ENCODE measurements at regions not wholly inside any gene's neighbourhood (a gene's known extent, or its start where the extent isn't known, plus 50 kb on each side); places are given as distances from the start of the nearest gene placed in this dataset.

DNA sequence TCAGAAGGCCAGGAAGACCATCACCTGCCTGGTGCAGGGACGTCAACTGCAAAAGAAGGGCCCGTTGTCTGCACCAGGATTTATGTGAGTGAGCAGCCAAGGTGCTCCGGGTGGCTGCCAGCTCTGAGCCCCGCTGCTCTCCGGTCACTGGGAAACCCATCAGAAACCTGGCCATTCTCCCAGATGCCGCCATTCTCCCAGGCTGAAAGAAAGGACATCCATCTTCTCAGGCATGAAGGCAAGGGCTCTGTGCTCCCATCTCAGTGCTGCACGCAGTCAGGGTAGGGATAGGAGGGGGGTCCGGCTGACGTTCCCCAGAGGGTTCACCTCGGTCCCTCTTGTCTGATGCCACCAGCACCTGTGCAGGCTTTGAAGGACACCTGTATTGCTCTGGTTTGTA is 158.4 kb downstream of the ERCC6L2 start:
- Histone ChIP-seq H3K9me3 (no peaks in the 10 kb centered on the region), H3K4me1 (peaks cover 0 to 19% (median 6%) of the 10 kb centered on the region in 4 donors), H3K36me3 (no peaks in the 10 kb centered on the region), H3K27ac (no peak overlapping the region), H3K4me3 (no peak overlapping the region), H3K27me3 (no peaks in the 10 kb centered on the region)
- intact Hi-C loops (cut with DNase I), result no loop called here
- no peak for ATAC-seq
- DNase-seq, result no peak
- WGBS (ENCODE audit: insufficient coverage, low coverage, low lambda C conversion rate, missing lambda C conversion rate), result 86% methylated on average over 2 of the region's 10 CpGs
- no peak for TF ChIP-seq CTCF (IDR thresholded peaks at IDR 0.05)
- no peak for TF ChIP-seq POLR2A (IDR thresholded peaks at IDR 0.05)

- no peaks in the 10 kb centered on the region for H3K9me3 ChIP-seq
- H3K4me3 ChIP-seq, result no peak overlapping the region
- H3K27me3 ChIP-seq, result no peaks in the 10 kb centered on the region
- intact Hi-C loops (cut with DNase I), result no loop called here
- peaks cover 0 to 20% (median 9%) of the 10 kb centered on the region in 4 donors for H3K4me1 ChIP-seq
- H3K36me3 ChIP-seq, result no peaks in the 10 kb centered on the region
- no peak overlapping the region for H3K27ac ChIP-seq
- 80% methylated on average over 6 of the region's 15 CpGs for WGBS (ENCODE audit: insufficient coverage, low coverage, low lambda C conversion rate, missing lambda C conversion rate)
- TF ChIP-seq POLR2A (IDR thresholded peaks at IDR 0.05) (no peak), CTCF (IDR thresholded peaks at IDR 0.05) (no peak)
- ATAC-seq (peak in 2 of 4 donors; percentile 1 to 21), DNase-seq (no peak)
These were observed 156.5 kb downstream of the ERCC6L2 start for GRCh38 chr9:96031916-96032534.

- DNase-seq (peak; percentile 90 to 91 (median 91)), ATAC-seq (peak; percentile 86 to 92 (median 89))
- WGBS (ENCODE audit: insufficient coverage, low coverage, low lambda C conversion rate, missing lambda C conversion rate), result 10% methylated on average over 2 of the region's 6 CpGs
- no peaks in the 10 kb centered on the region for H3K9me3 ChIP-seq
- intact Hi-C loops (cut with DNase I), result no loop called here
- H3K27me3 ChIP-seq, result no peaks in the 10 kb centered on the region
- no peak for TF ChIP-seq CTCF (IDR thresholded peaks at IDR 0.05)
- TF ChIP-seq POLR2A (IDR thresholded peaks at IDR 0.05), result no peak
- no peak overlapping the region for H3K4me3 ChIP-seq
- H3K36me3 ChIP-seq, result no peaks in the 10 kb centered on the region
- H3K4me1 ChIP-seq, result peaks cover 0 to 20% (median 9%) of the 10 kb centered on the region in 4 donors
- peak overlapping the region in 1 of 3 donors; percentile 45 for H3K27ac ChIP-seq
These were observed 155.9 kb downstream of the ERCC6L2 start for GRCh38 chr9:96031366-96031824.

DNA sequence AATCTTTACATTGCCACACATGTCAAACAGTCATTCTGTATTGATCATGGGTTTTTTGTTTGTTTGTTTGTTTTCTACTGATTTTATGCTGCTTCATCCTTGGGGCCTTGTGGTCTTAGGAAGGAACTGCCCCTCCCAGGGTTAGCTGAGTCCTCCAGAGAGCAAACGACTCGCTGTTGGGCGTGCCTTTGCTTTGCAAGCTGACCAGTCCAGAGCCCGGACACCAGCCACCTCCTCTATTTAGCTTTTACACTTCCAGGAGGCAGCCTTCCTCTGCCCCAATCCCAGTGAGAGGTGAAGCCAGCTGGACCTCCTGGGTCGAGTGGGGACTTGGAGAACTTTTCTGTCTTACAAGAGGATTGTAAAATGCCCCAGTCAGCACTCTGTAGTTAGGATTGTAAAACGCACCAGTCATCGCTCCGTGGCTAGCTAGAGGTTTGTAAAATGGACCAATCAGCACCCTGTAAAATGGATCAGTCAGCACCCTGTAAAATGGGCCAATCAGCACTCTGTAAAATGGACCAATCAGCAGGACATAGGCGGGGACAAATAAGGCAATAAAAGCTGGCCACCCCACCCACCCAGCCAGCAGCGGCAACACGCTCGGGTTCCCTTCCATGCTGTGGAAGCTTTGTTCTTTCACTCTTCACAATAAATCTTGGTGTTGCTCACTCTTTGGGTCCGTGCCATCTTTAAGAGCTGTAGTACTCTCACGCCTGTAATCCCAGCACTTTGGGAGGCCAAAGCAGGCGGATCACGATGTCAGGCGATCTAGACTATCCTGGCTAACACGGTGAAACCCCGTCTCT is 154.4 kb downstream of the ERCC6L2 start:
- H3K9me3 ChIP-seq, result no peaks in the 10 kb centered on the region
- H3K4me3 ChIP-seq, result no peak overlapping the region
- H3K27ac ChIP-seq, result no peak overlapping the region
- peaks cover 0 to 20% (median 9%) of the 10 kb centered on the region in 4 donors for H3K4me1 ChIP-seq
- 88% methylated on average over 12 of the region's 19 CpGs for WGBS (ENCODE audit: insufficient coverage, low coverage, low lambda C conversion rate, missing lambda C conversion rate)
- H3K27me3 ChIP-seq, result no peaks in the 10 kb centered on the region
- intact Hi-C loops (cut with DNase I), result no loop called here
- no peak for DNase-seq
- H3K36me3 ChIP-seq, result no peaks in the 10 kb centered on the region
- no peak for ATAC-seq
- TF ChIP-seq POLR2A (IDR thresholded peaks at IDR 0.05) (no peak), CTCF (IDR thresholded peaks at IDR 0.05) (no peak)

Measured in right lobe of liver (tissue), 6 donors.